ENCODE measurements at regions not wholly inside any gene's neighbourhood (a gene's known extent, or its start where the extent isn't known, plus 50 kb on each side); places are given as distances from the start of the nearest gene placed in this dataset.

GRCh38 chr1:245085508-245086095 is 69.2 kb upstream of the KIF26B start:
- in situ Hi-C loops (cut with MboI) = no loop called here
- no peaks in the 10 kb centered on the region for H3K4me1 ChIP-seq (ENCODE audit: control insufficient read depth, insufficient read depth, low read length)
- no peak overlapping the region for H3K4me2 ChIP-seq (ENCODE audit: control insufficient read depth, insufficient read depth)
- H3K36me3 ChIP-seq (ENCODE audit: control insufficient read depth in 2 of 2, insufficient read depth in 2 of 2, low read length in 1 of 2) = no peaks in the 10 kb centered on the region
- intact Hi-C loops (cut with micrococcal nuclease; ENCODE audit: unreplicated experiment) = no loop called here
- no peaks in the 10 kb centered on the region for H4K20me1 ChIP-seq (ENCODE audit: control insufficient read depth, insufficient read depth)
- H3K4me3 ChIP-seq = no peak overlapping the region
- ATAC-seq (peak; percentile 95), FAIRE-seq (peak; percentile 52), DNase-seq (ENCODE audit: low read depth, low spot score) (peak; percentile 7)
- WGBS (ENCODE audit: insufficient coverage, insufficient replicate concordance, low lambda C conversion rate, missing lambda C conversion rate) = 3% methylated on average over 9 of the region's 9 CpGs
- ChIA-PET RAD21 (ENCODE audit: unreplicated experiment) (no interaction called here), SMC1A (ENCODE audit: uncharacterized antibody, unreplicated experiment) (interaction anchor here (1.5 kb wide), 1 partner anchor 288 kb away, joined by 3 read pairs; no protein-coding TSS in a partner anchor), CTCF (interaction anchor here (1.3 kb wide), 1 partner anchor 43 kb away, joined by 3 read pairs; no protein-coding TSS in a partner anchor), POLR2A (no interaction called here)
- 0 out of 4 replicates have a peak, but pooled peaks cover 0 to 1% of the 10 kb centered on the region in 2 experiments for H3K27me3 ChIP-seq (replicated peaks in 1 of 2; ENCODE audit: control insufficient read depth in 2 of 2, insufficient read depth in 2 of 2, low read length in 1 of 2)
- no peak overlapping the region for H2AFZ ChIP-seq (ENCODE audit: control insufficient read depth, low read depth, low read length)
- H3K79me2 ChIP-seq (ENCODE audit: control insufficient read depth, insufficient read depth, low read length) = no peaks in the 10 kb centered on the region
- no peak overlapping the region for H3K9ac ChIP-seq (ENCODE audit: control insufficient read depth, insufficient read depth, low read length)
- no peaks in the 10 kb centered on the region for H3K9me3 ChIP-seq (replicated peaks; ENCODE audit: control insufficient read depth, insufficient read depth, low read length)
- BruUV-seq (replicated peaks) = no TSS peak
- no peak overlapping the region for H3K27ac ChIP-seq (ENCODE audit: control insufficient read depth, insufficient read depth)
- TF ChIP-seq JUNB (IDR thresholded peaks at IDR 0.05) (peak; percentile 82), RCOR1 (conservative IDR thresholded peaks at IDR 0.05; ENCODE audit: low read depth, low read length) (no peak), IRF4 (IDR thresholded peaks at IDR 0.05; ENCODE audit: low read depth, low read length) (peak; percentile 87; the same call in 1 of the 2 replicates), NR2C1 (IDR thresholded peaks at IDR 0.05) (peak; percentile 64), NBN (IDR thresholded peaks at IDR 0.05) (no peak), CBFB (IDR thresholded peaks at IDR 0.05; ENCODE audit: low read depth) (peak; percentile 49; the same call in 1 of the 2 replicates), NFIC (IDR thresholded peaks at IDR 0.05; ENCODE audit: low read depth, low read length) (0 out of 2 replicates have a peak, but pooled peaks have one; percentile 17), EGR1 (IDR thresholded peaks at IDR 0.05; ENCODE audit: borderline replicate concordance in 1 of 2, low read depth in 2 of 2, low read length in 2 of 2) (no peak), ZNF207 (IDR thresholded peaks at IDR 0.05; ENCODE audit: borderline replicate concordance) (no peak), ZZZ3 (IDR thresholded peaks at IDR 0.05; ENCODE audit: control insufficient read depth, insufficient read length, low read depth) (no peak), ATF7 (IDR thresholded peaks at IDR 0.05; ENCODE audit: low read depth) (no peak), RUNX3 (IDR thresholded peaks at IDR 0.05; ENCODE audit: low read length) (peak; percentile 85), NR2F1 (conservative IDR thresholded peaks at IDR 0.05) (peak; percentile 85), MEF2A (IDR thresholded peaks at IDR 0.05; ENCODE audit: insufficient read depth, low read depth, low read length) (no peak), USF1 (IDR thresholded peaks at IDR 0.05; ENCODE audit: borderline replicate concordance, extremely low read length, insufficient read depth, low read depth, low read length) (peak; percentile 29), RAD51 (IDR thresholded peaks at IDR 0.05) (peak; percentile 61; the same call in 1 of the 2 replicates)
